GM18499 (cell line): ENCODE measurements at regions not wholly inside any gene's neighbourhood (a gene's known extent, or its start where the extent isn't known, plus 50 kb on each side); places are given as distances from the start of the nearest gene placed in this dataset.
"Not testable (repeated sequence)": the region's sequence is repeated elsewhere in the genome, so short reads cannot be mapped to it uniquely, and the experiment has no call there.

Experiments
- ATAC-seq: cut with Tn5 transposase; IDR thresholded peaks from one replicate; pipeline ENCODE4 v1.9.1; 2021; ENCODE audit warnings: moderate number of reproducible peaks; ENCODE audit not compliant: insufficient read depth, unreplicated experiment

DNA sequence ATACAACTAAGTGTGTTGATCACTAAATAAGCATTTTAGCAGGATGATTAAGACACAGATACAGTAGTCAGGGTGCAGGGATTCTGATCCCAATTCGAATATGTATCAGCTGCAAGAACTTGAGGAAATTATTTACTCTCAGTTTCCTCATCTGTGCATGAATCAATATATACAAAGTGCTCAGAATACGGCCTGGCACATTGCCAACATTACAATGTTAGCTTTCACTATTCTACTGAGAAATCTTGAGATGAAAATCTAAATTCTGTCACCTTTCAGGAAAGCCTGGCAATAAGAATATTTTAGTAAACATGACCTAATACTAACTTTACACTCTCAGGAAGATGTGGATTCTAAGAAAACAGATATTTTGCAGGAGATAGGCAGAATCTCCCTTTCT is 1001.6 kb upstream of the IGFBP7 start:
- ATAC-seq: no peak

DNA sequence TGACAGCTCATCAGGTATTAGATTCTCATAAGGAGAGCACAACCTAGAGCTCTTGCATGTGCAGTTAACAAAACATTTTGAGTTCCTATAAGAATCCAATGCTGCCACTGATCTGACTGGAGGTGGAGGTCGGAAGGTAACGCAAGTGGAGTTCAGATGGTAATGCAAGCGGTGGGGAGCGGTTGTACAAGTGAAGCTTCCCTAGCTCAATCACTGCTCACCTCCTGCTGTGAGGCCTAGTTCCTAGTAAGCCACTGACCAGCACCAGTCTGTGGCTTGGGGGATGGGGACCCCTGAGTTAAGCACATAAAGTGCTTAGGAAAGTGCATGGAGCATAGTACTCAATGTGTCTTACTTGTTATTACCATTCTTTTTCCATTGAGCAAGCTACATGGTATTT is 983.2 kb upstream of the IGFBP7 start:
- ATAC-seq: no peak

DNA sequence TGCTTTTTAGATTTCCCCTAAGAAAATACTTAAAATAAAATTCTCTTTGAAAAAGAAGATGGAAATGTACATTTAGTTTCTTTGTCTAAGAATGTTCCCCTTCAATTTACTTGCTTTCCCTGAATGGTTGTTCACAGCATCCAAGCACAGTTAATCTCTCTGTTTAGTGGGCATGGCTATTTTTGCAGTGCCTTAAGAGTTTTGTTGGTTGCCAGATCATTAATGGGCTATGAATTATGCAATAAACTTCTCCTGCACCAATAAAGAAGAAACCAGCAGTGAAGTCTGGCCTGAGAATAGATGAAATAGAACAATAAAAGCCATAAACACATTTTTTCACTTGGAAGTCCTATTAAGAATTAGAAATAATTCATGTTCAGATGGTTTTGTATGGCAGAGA is 980.4 kb upstream of the IGFBP7 start:
- no peak for ATAC-seq

DNA sequence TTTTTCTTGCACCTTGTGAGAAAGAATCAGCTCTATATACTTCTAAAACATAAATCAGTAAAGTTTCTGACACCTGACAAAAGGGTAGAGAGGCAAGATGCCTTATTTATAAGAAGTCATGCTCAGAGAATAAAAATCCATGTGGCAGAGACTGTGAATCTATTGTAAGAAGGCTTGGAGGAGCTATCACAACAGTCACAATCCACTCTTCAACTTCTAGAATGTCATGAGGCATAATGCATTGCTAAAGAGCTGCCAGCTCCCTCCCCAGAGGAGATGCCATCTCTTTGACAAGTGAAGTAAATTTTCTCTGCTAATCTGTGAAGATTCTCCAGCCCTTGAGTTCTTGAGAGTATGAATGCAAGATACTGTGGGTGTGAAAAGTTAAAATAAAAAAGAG is 971.2 kb upstream of the IGFBP7 start:
- no peak for ATAC-seq

DNA sequence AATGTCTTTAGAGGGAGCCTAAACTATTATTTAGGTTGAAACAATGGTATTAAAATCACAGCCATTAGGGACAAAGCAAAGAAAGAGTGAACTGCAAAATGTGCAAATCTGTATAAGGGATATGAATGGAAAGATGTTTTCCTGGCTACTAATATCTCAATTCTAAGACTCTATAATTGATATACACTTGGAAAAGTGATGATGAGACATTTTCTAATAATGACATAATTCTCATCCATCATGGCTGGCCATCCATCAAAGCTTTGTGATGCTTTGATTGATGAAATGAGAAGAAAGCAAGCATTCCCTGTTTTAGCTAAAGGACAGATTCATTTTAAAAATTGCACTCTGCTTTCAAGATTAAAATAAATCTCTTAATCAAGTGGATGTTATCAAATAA is 965.5 kb upstream of the IGFBP7 start:
- no peak for ATAC-seq

DNA sequence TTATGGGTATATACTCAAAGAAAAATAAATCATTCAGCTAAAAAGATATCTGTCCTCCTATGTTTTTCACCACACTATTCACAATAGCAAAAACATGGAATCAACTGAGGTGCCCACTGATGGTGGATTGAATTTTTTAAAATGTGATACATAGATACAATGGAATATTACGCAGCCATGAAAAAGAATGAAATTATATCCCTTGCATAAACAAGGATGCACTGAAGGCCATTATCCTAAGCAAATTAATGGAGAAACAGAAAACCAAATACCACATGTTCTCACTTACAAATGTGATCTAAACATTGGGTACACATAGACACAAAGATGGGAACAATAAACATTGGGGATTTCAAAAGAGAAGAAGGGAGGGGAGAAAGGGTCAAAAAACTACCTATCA is 964.2 kb upstream of the IGFBP7 start:
- ATAC-seq: no peak

DNA sequence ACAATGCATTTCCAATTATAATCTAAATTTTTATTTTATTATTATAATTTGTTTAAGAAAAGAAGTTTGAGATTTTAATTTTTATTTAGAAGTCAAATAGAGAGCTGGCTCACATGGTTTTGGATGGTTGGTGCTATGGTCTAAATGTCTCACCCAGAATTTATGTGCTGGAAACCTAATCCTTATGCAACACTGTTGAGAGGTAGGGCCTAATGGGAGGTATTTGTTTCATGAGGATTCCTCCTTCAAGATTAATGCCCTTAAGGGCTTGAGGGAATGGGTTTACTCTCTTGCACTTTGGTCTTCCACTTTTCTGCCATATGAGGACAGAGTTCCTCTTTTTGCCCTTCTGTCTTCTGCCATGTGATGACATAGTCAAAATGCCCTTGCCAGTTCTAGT is 960.5 kb upstream of the IGFBP7 start:
- no peak for ATAC-seq

DNA sequence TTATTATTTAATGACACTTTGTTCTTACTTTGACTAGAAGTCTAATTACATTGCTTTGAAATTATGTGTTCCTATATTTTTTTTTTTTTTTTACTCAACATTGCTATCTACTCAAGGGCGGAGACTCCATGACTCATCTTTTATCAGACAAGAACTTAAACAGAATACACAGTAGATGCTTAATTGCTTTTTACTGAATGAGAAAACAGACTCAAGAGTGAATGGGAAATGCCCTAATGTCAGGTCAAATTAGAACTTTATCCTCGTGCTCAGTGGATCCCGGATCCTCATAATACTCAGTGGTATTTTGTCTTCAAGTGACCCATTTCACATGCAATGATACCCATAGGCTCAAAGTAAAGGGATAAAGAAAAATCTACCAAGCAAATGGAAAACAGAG is 954.5 kb upstream of the IGFBP7 start:
- ATAC-seq: no peak

DNA sequence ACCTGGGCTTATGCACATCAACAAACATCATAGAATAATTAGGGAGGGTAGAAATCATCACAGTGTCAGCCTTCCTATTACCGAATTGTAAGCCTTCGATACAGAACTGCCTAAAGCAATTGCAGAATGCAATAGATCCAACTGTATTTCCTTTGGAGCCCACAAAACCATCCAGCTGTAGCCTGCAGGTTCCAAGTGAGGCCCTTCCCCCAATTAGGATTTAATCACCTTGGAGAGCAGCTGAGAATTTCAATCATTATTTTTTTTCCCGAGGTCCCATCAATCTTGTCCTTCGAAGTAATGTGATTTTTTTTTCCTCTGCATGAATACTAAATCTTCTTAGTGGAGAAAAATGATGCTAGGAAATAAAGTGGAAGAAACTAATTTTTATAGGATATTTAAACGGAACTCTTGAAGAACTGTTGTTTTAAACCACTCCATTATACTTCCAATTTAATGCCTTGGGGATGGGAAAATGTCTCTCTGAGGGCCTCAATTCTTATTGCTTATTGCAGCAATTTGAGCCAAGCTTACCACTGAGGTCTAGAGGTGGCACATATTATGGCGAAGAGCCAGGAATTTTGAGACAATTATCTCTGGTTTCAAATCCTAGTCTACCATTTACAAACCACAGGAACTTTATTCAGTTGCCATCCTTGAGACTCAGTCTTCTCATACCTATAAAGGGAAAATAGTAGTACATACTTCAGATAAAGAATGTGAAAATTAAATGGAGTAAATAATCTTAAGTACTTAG is 953.4 kb upstream of the IGFBP7 start:
- no peak for ATAC-seq

DNA sequence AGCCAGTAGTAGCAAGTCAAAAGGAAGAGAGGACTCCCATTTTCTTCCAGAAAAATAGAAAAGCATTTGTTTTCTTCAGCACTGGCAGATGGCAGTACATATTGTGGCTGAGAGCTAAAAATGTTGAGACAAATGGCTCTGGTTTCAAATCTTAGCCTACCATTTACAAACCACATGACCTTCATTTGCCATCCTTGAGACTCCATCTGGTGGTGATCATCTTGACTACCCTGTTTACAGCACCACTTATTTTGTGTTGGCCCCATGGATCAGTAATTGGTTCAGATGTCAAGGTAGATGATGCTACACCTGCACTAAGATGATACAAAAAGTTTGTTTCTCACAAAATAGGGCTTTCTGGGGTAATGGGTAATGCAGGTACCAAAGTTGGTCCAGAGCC is 951.8 kb upstream of the IGFBP7 start:
- no peak for ATAC-seq

DNA sequence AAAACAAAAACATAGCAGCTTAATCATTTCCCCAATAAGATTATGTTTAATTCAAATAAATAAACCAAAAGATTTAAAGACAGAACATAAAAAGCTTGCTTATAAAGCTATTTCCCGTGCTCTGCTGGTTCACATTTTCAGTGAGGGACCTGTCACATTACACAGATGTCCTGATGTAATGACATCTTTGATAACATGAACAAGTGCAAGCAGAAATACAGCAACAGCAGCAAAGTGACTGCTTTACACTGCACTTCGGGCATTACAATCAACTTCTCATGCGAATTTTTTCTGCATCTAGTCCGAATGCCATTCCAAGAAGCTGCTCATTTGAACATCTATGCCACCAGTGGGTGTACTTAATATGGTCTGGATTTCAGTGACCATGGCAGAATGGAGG is 940.3 kb upstream of the IGFBP7 start:
- ATAC-seq: no peak

DNA sequence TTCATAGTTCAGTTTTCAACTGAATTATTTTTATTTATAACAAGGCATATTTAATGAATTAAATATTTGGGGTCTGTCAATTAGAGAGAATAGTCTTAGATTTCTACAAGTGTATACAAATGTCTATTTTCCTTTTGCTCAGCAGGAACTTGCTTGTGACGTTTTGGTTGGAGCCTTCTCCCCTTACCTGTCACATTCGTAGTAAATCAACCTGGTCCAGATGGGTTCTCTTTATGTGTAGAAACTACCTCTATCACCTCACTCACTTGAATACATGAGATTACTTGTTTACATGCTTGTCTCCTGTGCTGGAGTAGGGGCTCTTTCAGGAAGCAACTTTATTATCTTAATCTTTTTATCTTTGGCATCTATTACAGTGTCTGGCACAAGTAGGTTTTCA is 938.3 kb upstream of the IGFBP7 start:
- ATAC-seq: no peak

DNA sequence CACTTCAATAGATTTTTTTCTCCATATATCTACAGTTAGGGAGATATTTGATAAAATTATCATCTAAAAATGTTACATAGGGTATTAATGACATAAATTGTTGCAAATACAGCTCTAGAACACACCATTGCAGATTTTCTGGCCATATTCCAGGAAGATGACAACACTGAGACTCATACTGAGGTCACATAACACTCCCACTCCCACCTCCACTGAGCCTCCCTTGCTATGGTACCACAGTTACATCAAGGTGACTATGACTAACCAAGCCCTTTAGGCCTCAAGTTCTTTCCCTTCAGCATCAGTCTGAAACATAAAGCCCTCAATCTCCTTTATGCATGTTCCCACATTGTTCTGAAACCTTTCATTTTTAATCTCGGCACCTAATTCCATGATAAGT is 932.0 kb upstream of the IGFBP7 start:
- no peak for ATAC-seq

DNA sequence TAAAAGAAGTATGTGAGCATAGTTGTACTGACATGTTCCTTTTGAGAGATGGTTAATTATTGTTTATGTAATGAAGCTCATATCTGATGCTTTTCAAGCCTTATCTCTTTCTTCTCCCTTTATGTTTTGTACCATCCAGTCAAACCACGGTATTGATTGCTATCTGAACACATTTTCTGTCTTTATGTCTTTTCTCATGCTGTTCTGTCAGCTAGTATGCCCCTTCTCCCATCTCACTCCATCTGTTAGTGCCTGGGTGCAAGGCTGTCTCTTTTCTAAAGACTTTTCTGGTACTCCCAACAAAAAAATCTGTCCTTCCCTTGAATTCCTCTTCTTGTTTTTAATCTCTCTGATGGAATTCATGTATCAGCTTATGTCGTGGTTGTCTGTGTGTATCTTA is 883.8 kb upstream of the IGFBP7 start:
- ATAC-seq: no peak

DNA sequence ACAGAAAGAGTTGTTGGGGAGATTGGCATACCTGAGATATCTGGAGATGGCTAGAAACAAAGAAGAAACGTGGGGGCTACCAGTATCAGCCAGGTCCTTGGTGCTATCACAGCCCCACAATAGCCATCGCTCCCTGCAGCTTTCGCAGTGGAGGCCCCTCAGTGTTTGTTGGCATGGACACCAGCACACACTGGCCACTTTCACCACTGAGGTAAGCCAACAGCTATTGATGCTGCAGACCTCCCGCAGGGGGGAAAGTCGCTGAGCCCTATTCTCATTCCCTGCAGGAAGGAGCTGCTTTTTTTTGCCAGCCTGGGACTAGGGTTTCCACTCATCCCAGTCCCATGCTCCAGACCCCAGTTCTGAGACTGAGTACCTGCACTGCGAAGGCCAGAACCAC is 879.2 kb upstream of the IGFBP7 start:
- no peak for ATAC-seq

DNA sequence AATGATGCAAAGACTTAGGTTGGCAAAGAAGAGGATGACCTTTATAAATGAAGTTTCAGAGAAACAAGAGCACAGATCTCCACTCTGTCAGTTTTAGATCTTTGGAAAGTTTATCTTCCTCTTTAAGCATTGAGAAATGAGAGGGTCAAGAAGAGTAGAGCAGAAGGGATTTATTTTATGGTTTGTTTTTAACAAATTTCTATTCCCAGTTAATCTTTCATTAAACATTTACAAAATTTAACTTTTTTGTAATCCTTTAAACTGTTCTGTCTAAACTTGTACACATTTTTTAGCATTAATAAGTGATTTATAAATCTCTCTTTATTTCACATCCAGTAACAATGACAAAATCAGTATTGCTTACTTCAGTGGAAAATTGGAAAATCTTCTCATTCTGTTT is 875.0 kb upstream of the IGFBP7 start:
- ATAC-seq: no peak

DNA sequence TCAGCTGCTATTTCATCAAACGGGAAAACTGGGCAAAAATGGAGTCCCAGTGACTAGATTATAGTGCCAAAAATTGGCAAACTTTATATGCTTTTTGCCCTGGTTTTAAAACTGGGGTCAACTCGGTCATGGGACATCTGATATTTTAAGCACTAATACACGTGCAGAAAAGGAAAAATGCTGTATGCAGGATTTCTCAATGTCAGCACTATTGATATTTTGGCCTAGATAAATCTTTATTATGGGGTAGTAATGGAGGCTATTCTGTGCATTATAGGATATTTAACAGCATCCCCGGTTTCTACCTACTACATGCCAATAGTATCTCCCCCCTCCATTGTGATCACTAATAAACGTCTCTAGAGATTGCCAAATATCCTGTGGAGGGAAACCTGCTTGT is 870.9 kb upstream of the IGFBP7 start:
- ATAC-seq: no peak

DNA sequence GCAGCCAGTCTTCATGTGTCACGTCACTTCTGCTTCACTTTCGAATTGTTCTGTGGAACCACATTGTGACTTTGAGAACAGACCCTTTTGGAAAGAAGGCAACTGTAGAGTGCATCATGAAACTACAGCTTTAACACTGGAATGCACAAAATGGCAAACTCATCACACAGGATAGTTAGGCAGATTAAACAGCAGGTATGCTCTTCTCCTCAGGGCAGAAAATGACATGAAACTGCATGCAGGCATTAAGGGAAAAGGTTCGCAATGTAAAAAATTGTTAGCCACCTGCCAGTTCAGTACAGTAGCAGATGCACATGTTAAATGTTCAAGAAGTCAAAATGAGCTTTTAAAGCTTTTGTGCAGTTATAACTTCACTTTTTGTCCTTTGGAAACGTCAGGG is 864.6 kb upstream of the IGFBP7 start:
- ATAC-seq: no peak

DNA sequence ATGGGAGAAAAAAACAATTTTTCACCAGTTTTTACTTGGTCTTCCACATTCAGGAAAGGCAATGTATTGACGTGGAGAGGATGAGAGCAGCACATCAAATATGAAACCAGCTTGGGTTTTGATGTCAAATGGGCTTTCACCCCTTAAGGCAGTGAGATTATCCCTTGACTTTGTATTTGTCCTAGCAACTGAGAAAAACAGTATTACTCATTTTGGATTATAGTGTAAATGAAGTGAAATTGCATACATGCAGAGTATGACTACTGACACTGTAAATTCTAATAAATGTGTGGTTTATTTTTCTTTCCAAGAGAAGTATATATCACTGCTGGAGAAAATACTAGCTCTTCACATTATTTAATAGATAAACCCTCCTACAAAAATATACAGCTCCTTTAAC is 863.6 kb upstream of the IGFBP7 start:
- no peak for ATAC-seq

DNA sequence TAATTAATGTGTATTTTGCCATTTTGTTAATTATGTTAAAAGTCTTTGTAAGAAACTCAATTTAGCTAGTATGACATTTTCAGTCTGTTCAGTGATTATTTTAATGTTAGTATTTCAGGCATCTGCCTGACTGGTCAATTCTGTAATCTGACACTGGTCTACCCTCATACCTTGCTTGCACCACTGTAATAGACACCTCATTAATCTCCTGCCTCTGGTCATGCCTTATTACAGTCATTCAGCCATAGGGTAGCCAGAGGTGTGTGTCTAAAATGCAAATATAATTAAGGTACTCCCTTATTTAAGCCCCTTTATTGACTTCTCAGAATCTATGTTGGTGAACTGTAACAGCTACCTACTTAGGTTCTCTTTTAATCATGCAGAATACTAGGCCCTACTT is 861.1 kb upstream of the IGFBP7 start:
- ATAC-seq: no peak

DNA sequence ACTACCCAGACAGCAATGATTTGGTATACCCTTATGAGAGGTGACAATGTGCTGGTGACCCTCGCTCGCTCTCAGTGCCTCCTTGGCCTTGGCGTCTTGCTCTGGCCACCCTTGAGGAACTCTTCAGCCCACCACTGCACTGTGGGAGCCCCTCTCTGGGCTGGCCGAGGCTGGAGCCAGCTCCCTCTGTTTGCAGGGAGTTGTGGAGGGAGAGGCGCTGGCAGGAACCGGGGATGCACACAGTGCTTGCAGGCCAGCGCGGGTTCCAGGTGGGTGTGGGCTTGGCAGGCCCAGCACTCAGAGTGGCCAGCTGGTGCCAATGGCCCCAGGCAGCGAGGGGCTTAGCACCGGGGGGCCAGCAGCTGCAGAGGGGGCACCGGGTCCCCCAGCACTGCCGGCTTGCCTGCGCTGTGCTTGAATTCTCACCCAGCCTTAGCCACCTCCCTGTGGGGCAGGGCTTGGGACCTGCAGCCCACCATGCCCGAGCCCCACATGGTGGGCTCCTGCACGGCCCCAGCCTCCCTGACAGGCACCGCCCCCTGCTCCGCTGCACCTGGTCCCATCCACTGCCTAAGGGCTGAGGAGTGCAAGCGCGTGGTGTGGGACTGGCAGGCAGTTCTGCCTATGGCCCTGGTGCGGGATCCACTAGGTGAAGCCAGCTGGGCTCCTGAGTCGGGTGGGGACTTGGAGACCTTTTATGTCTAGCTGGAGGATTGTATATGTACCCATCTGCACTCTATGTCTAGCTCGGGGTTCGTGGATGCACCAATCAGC is 857.0 kb upstream of the IGFBP7 start:
- no peak for ATAC-seq

DNA sequence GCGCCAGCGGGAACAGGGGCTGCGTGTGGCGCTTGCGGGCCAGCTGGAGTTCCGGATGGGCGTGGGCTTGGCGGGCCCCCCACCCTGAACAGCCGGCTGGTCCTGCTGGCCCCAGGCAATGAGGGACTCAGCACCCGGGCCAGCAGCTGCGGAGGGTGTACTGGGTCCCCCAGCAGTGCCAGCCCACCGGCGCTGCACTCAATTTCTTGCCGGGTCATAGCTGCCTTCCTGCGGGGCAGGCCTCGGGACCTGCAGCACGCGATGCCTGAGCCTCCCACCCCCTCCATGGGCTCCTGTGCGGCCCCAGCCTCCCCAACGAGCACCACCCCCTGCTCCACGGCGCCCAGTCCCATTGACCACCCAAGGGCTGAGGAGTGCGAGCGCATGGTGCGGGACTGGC is 855.2 kb upstream of the IGFBP7 start:
- not testable (repeated sequence) for ATAC-seq
